Loucy (cell line): ENCODE measurements at regions not wholly inside any gene's neighbourhood (a gene's known extent, or its start where the extent isn't known, plus 50 kb on each side); places are given as distances from the start of the nearest gene placed in this dataset.

Experiments used
- H2AFZ ChIP-seq: fragments of 200-600 bp; sonication (generic); 2 replicates; pipeline ENCODE4 v1.6.0; 2016; ENCODE audit warnings: antibody characterized with exemption, mild to moderate bottlenecking, low read length, moderate library complexity
- H3F3A ChIP-seq: fragments of 200-600 bp; 2 replicates; pipeline ENCODE4 v1.6.0; 2016; ENCODE audit warnings: antibody characterized with exemption, low read depth, mild to moderate bottlenecking
- H3K27me3 ChIP-seq: fragments of 200-600 bp; sonication (generic); 2 replicates; pipeline ENCODE4 v1.6.1; 2014; ENCODE audit warnings: low read length, mild to moderate bottlenecking; ENCODE audit not compliant: insufficient read depth, poor library complexity, severe bottlenecking
- H3K36me3 ChIP-seq: fragments of 200-600 bp; sonication (generic); 2 replicates; pipeline ENCODE4 v1.6.1; 2016; ENCODE audit warnings: low read length; ENCODE audit not compliant: insufficient read depth
- H3K4me1 ChIP-seq: fragments of 200-600 bp; sonication (generic); 2 replicates; pipeline ENCODE4 v1.5.1; 2014; ENCODE audit warnings: low read length, mild to moderate bottlenecking; ENCODE audit not compliant: insufficient read depth, poor library complexity, severe bottlenecking
- H3K4me2 ChIP-seq: fragments of 200-600 bp; sonication (generic); 2 replicates; pipeline ENCODE4 v1.6.0; 2014; ENCODE audit warnings: antibody characterized with exemption, low read length, low read depth, mild to moderate bottlenecking; ENCODE audit not compliant: poor library complexity, severe bottlenecking
- H3K4me3 ChIP-seq: fragments of 200-600 bp; sonication (generic); 2 replicates; pipeline ENCODE4 v1.5.1; 2014; ENCODE audit warnings: low read length, mild to moderate bottlenecking, mixed read lengths; ENCODE audit not compliant: poor library complexity, severe bottlenecking
- H3K79me2 ChIP-seq: fragments of 200-600 bp; sonication (generic); 2 replicates; pipeline ENCODE4 v1.6.1; 2014; ENCODE audit warnings: low read length; ENCODE audit not compliant: insufficient read depth
- H3K9ac ChIP-seq: fragments of 200-600 bp; sonication (generic); 2 replicates; pipeline ENCODE4 v1.6.0; 2014; ENCODE audit warnings: mild to moderate bottlenecking, low read depth, low read length, moderate library complexity; ENCODE audit not compliant: poor library complexity, severe bottlenecking
- H3K9me2 ChIP-seq: fragments of 200-600 bp; sonication (generic); replicated peaks from 2 replicates; pipeline ENCODE4 v1.6.1; 2016; ENCODE audit warnings: low read depth, low read length, mixed read lengths
- H3K9me3 ChIP-seq: fragments of 200-600 bp; sonication (generic); 2 replicates; pipeline ENCODE4 v1.6.1; 2014; ENCODE audit warnings: mild to moderate bottlenecking, antibody characterized with exemption, low read length, low read depth; ENCODE audit not compliant: insufficient read depth
- H4K20me1 ChIP-seq: fragments of 200-600 bp; sonication (generic); 2 replicates; pipeline ENCODE4 v1.6.0; 2014; ENCODE audit warnings: antibody characterized with exemption, low read length, mild to moderate bottlenecking; ENCODE audit not compliant: insufficient read depth, poor library complexity, severe bottlenecking
- CTCF ChIP-seq: fragments of 200-600 bp; sonication (generic); conservative IDR thresholded peaks from 2 replicates; pipeline ENCODE4 v1.5.1; 2014; ENCODE audit warnings: mild to moderate bottlenecking, antibody characterized with exemption, low read length
- EZH2phosphoT487 ChIP-seq: fragments of 200-600 bp; IDR thresholded peaks from 2 replicates; pipeline ENCODE4 v1.6.1; 2018; ENCODE audit warnings: antibody characterized with exemption, mild to moderate bottlenecking, moderate library complexity, borderline replicate concordance

DNA sequence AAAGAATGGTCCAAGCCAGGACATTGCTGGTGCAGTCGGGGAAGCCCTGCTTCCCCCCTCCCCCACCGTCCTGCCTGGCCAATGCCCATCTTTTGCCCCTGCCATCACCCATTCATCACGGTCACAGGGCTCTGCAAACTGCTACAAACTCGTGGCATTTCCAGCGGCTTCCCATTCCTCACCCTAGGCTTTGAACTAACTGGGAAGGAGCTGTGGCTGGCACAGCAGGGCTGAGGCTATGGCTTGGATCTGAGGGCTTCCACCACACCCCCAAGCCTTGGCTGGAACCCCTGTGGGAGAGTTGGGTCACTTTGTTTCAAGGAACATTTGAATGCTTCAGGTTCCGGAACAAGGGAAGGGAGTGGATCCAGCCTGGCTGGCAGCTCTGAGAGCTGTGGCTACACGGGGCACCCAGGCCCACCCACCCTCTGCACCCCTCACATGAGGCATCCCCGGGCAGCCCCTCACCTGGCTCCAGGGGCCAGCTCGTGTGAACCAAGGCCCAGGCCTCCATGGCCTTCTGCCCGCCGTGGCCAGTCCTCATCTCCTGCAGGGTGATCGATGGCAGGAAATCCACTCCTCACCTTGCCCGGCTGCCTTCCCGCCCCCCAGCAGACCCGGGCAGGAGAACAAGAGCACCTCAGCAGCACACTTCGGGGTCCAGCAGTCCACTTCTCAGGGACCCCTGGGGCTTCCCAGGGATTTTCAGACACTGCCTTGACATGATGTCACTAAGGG, 58.8 kb upstream of the OTOS start:
- no peak overlapping the region for H2AFZ ChIP-seq
- H3K9me2 ChIP-seq: no peaks in the 10 kb centered on the region
- no peaks in the 10 kb centered on the region for H3K79me2 ChIP-seq
- no peaks in the 10 kb centered on the region for H3K27me3 ChIP-seq
- no peaks in the 10 kb centered on the region for H3K36me3 ChIP-seq
- H3K4me1 ChIP-seq: no peaks in the 10 kb centered on the region
- no peaks in the 10 kb centered on the region for H4K20me1 ChIP-seq
- H3K4me3 ChIP-seq: no peak overlapping the region
- no peak overlapping the region for H3K9ac ChIP-seq
- no peaks in the 10 kb centered on the region for H3F3A ChIP-seq
- H3K4me2 ChIP-seq: no peak overlapping the region
- no peaks in the 10 kb centered on the region; the same call in 1 of the 2 replicates for H3K9me3 ChIP-seq
- TF ChIP-seq CTCF (no peak), EZH2phosphoT487 (no peak)

GRCh38 chr2:240200230-240201051, 60.0 kb upstream of the OTOS start:
- Histone ChIP-seq H3K4me3 (no peak overlapping the region), H3K4me2 (no peak overlapping the region), H3K4me1 (no peaks in the 10 kb centered on the region), H3F3A (no peaks in the 10 kb centered on the region), H3K9me2 (no peaks in the 10 kb centered on the region), H4K20me1 (no peaks in the 10 kb centered on the region), H3K27me3 (no peaks in the 10 kb centered on the region), H3K9me3 (no peaks in the 10 kb centered on the region; the same call in 1 of the 2 replicates), H3K9ac (no peak overlapping the region), H3K36me3 (no peaks in the 10 kb centered on the region), H3K79me2 (no peaks in the 10 kb centered on the region), H2AFZ (no peak overlapping the region)
- TF ChIP-seq CTCF (no peak), EZH2phosphoT487 (no peak)

DNA sequence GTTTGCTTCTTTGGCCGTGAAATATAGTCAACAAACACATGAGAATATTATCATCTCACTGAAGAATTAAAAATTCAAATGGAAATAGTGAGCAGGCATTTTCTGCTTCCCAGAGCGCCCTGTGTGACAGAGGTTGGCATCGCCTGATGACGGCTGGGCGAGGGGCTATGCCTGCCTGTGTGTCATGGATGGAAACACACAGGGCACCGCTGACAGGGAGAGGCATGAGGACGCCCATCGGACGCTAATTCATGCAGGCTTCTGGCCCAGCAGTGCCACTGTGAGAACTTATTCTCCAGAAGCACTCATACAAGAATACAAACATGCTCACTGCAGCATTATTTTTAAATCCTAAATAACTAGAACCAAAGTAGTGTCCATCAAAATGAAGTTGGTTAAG, 61.4 kb upstream of the OTOS start:
- Histone ChIP-seq H3K4me1 (no peaks in the 10 kb centered on the region), H3K9me3 (no peaks in the 10 kb centered on the region; the same call in 1 of the 2 replicates), H2AFZ (no peak overlapping the region), H3K79me2 (no peaks in the 10 kb centered on the region), H3F3A (no peaks in the 10 kb centered on the region), H4K20me1 (no peaks in the 10 kb centered on the region), H3K27me3 (no peaks in the 10 kb centered on the region), H3K9ac (no peak overlapping the region), H3K9me2 (no peaks in the 10 kb centered on the region), H3K4me2 (no peak overlapping the region), H3K4me3 (no peak overlapping the region), H3K36me3 (no peaks in the 10 kb centered on the region)
- TF ChIP-seq CTCF (no peak), EZH2phosphoT487 (no peak)
